ENCODE measurements at regions not wholly inside any gene's neighbourhood (a gene's known extent, or its start where the extent isn't known, plus 50 kb on each side); places are given as distances from the start of the nearest gene placed in this dataset.

GRCh38 chr2:12795851-12796250 lies 79.1 kb downstream of the TRIB2 start:
- no peak for DNase-seq (ENCODE audit: low spot score)
- CTCF ChIA-PET, result interaction anchor here (0.6 kb wide), 1 partner anchor 499 kb away, joined by 3 read pairs; no protein-coding TSS in a partner anchor
- no peak overlapping the region for H3K27ac ChIP-seq
- POLR2A ChIA-PET (ENCODE audit: low non-redundant PET), result no interaction called here
- TF ChIP-seq CTCF (conservative IDR thresholded peaks at IDR 0.05; ENCODE audit: low read depth), result no peak

DNA sequence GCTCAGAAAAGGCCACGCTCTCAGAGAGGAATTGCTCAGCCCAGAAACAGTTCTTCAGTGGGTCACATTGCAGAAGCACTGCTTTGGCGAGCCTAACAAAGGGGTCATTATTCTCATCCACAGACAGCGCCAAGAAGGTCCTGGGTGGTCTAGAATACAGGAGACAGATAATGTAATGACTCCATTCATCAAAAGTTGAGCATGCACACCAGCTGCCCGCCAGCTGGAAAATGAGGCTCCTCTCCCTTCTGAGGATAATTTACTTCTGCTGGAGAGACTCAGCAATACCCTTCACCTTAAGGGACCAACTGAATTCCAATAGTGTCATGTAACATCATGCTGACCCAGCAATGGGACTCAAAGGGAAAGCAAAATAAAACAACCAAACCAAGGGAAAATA lies 79.9 kb downstream of the TRIB2 start:
- ChIA-PET POLR2A (ENCODE audit: low non-redundant PET) (no interaction called here), CTCF (interaction anchor here (0.6 kb wide), 1 partner anchor 500 kb away, joined by 3 read pairs; no protein-coding TSS in a partner anchor)
- no peak for TF ChIP-seq CTCF (conservative IDR thresholded peaks at IDR 0.05; ENCODE audit: low read depth)
- DNase-seq (ENCODE audit: low spot score), result no peak
- no peak overlapping the region for H3K27ac ChIP-seq

GRCh38 chr2:12797815-12798214 lies 81.1 kb downstream of the TRIB2 start:
- DNase-seq (ENCODE audit: low spot score), result no peak
- H3K27ac ChIP-seq, result no peak overlapping the region
- ChIA-PET CTCF (interaction anchor here (0.6 to 0.7 kb wide), 4 partner anchors 27 to 967 kb away, joined by 3 read pairs; no protein-coding TSS in a partner anchor), POLR2A (ENCODE audit: low non-redundant PET) (no interaction called here)
- TF ChIP-seq CTCF (conservative IDR thresholded peaks at IDR 0.05; ENCODE audit: low read depth), result no peak

DNA sequence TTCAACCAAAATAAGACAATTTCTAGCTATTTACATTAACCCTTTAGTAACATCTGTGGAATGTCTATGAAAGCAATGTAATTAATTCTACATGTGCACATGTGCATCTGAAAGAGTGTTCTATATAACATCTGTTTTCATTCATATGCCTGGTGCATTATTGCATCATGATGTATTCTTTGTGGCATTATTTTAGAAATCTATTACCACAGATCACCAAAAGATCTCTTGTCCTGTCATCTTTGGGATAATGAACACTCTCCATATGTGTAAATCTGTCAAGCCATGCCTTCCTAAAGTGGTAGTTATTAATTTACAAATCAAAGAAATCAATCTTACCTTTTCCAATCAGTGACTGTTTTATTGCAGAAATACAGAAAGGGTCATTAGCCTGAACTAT lies 86.9 kb downstream of the TRIB2 start:
- no peak for DNase-seq (ENCODE audit: low spot score)
- POLR2A ChIA-PET (ENCODE audit: low non-redundant PET), result no interaction called here
- TF ChIP-seq CTCF (conservative IDR thresholded peaks at IDR 0.05; ENCODE audit: low read depth), result no peak
- CTCF ChIA-PET, result no interaction called here
- H3K27ac ChIP-seq, result no peak overlapping the region

DNA sequence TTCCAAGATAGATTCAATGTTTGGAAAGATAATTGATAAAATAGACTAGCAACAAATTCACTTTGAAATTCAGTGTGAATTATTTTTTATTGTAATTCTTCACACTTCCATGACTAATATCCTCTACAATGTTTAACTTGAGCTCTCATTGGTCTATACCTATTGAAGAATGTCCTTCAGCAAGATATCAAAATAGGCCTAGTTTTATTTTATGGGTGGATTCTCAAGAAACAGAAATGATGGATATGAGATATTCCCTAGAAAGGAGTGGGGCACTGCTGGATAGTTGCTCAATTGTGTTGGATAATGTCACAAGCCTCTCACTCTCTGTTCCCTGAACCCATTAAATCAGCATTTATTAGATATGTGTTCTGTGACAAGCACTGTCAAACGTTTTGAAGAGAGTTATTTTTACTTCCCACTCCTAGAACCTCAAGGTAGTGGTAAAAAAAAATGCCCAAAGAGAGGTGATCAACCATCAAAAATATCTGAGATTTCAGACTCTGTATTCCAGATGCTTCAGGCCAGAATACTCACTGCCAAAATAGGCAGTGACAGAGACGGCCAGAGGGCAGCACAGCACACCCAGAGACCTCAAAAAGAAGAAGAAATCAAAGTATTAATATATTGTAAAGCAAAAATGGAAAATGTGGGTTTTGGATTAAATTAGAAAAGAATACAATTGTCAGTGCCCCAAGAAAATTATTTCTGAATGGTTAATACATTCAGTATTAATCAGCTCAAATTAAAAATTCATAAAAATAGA lies 87.5 kb downstream of the TRIB2 start:
- ChIA-PET CTCF (no interaction called here), POLR2A (ENCODE audit: low non-redundant PET) (no interaction called here)
- no peak for TF ChIP-seq CTCF (conservative IDR thresholded peaks at IDR 0.05; ENCODE audit: low read depth)
- no peak for DNase-seq (ENCODE audit: low spot score)
- no peak overlapping the region for H3K27ac ChIP-seq

GRCh38 chr2:12805033-12805432 lies 88.3 kb downstream of the TRIB2 start:
- no peak for TF ChIP-seq CTCF (conservative IDR thresholded peaks at IDR 0.05; ENCODE audit: low read depth)
- no peak for DNase-seq (ENCODE audit: low spot score)
- ChIA-PET POLR2A (ENCODE audit: low non-redundant PET) (no interaction called here), CTCF (no interaction called here)
- no peak overlapping the region for H3K27ac ChIP-seq

Data from RWPE1 (cell line).